H9 (cell line): ENCODE measurements at regions not wholly inside any gene's neighbourhood (a gene's known extent, or its start where the extent isn't known, plus 50 kb on each side); places are given as distances from the start of the nearest gene placed in this dataset.

Source experiments
- DNase-seq: peaks from one replicate; pipeline ENCODE4 v3.0.0-alpha.2; 2017
- H2AFZ ChIP-seq: one replicate; pipeline ENCODE4 v1.6.1; 2013; ENCODE audit warnings: mild to moderate bottlenecking, low read length, control low read depth, moderate library complexity
- H2AK5ac ChIP-seq: 2 replicates; pipeline ENCODE4 v1.6.1; 2013; ENCODE audit warnings: low read length, control low read depth, mixed read lengths; ENCODE audit not compliant: insufficient read length
- H2BK120ac ChIP-seq: one replicate; pipeline ENCODE4 v1.6.1; 2013; ENCODE audit warnings: low read depth, mild to moderate bottlenecking, low read length, control low read depth, inconsistent platforms; ENCODE audit not compliant: poor library complexity, severe bottlenecking
- H2BK12ac ChIP-seq: 2 replicates; pipeline ENCODE4 v1.6.1; 2013; ENCODE audit warnings: low read length, control low read depth, mixed read lengths, low read depth; ENCODE audit not compliant: insufficient read length
- H2BK15ac ChIP-seq: 2 replicates; pipeline ENCODE4 v1.6.1; 2013; ENCODE audit warnings: low read depth, low read length, control low read depth
- H2BK20ac ChIP-seq: one replicate; pipeline ENCODE4 v1.6.1; 2013; ENCODE audit warnings: low read depth, mild to moderate bottlenecking, low read length, control low read depth, inconsistent platforms; ENCODE audit not compliant: poor library complexity, severe bottlenecking
- H2BK5ac ChIP-seq: 2 replicates; pipeline ENCODE4 v1.6.1; 2013; ENCODE audit warnings: low read length, control low read depth, mixed read lengths; ENCODE audit not compliant: insufficient read length
- H3K14ac ChIP-seq: 2 replicates; pipeline ENCODE4 v1.6.1; 2013; ENCODE audit warnings: low read length, control low read depth; ENCODE audit not compliant: insufficient read depth
- H3K18ac ChIP-seq: 2 replicates; pipeline ENCODE4 v1.6.1; 2013; ENCODE audit warnings: low read depth, mild to moderate bottlenecking, mixed read lengths, low read length, control low read depth; ENCODE audit not compliant: insufficient read length
- H3K23ac ChIP-seq: 2 replicates; pipeline ENCODE4 v1.6.1; 2013; ENCODE audit warnings: low read length, control low read depth, mixed read lengths, low read depth; ENCODE audit not compliant: insufficient read length
- H3K23me2 ChIP-seq: 2 replicates; pipeline ENCODE4 v1.6.1; 2013; ENCODE audit warnings: low read depth, mild to moderate bottlenecking, mixed read lengths, low read length, control low read depth; ENCODE audit not compliant: insufficient read length, poor library complexity, severe bottlenecking
- H3K27ac ChIP-seq: 2 replicates; pipeline ENCODE4 v1.5.1; 2013; ENCODE audit warnings: low read length, control low read depth, mixed read lengths, low read depth; ENCODE audit not compliant: insufficient read length
- H3K27me3 ChIP-seq: 2 replicates; pipeline ENCODE4 v1.6.1; 2013; ENCODE audit warnings: low read length, control low read depth, inconsistent platforms; ENCODE audit not compliant: insufficient read depth
- H3K4ac ChIP-seq: 2 replicates; pipeline ENCODE4 v1.6.1; 2013; ENCODE audit warnings: low read depth, mild to moderate bottlenecking, control low read depth, inconsistent platforms, low read length, moderate library complexity
- H3K4me1 ChIP-seq: 2 replicates; pipeline ENCODE4 v1.6.1; 2013; ENCODE audit warnings: low read length, control low read depth, inconsistent platforms; ENCODE audit not compliant: insufficient read depth
- H3K4me2 ChIP-seq: 2 replicates; pipeline ENCODE4 v1.6.1; 2013; ENCODE audit warnings: low read length, control low read depth, mixed read lengths; ENCODE audit not compliant: insufficient read length, insufficient read depth
- H3K56ac ChIP-seq: 2 replicates; pipeline ENCODE4 v1.6.1; 2013; ENCODE audit warnings: low read depth, mild to moderate bottlenecking, mixed read lengths, low read length, control low read depth; ENCODE audit not compliant: insufficient read length
- H3K79me1 ChIP-seq: 2 replicates; pipeline ENCODE4 v1.6.1; 2013; ENCODE audit warnings: low read depth, mild to moderate bottlenecking, moderate library complexity, low read length, control low read depth, inconsistent platforms; ENCODE audit not compliant: insufficient read depth, poor library complexity, severe bottlenecking
- H3K79me2 ChIP-seq: 2 replicates; pipeline ENCODE4 v1.6.1; 2013; ENCODE audit warnings: low read length, control low read depth, inconsistent platforms; ENCODE audit not compliant: insufficient read depth
- H3K9ac ChIP-seq: 2 replicates; pipeline ENCODE4 v1.6.1; 2013; ENCODE audit warnings: low read length, control low read depth, mixed read lengths; ENCODE audit not compliant: insufficient read length; ENCODE audit errors: extremely low read depth
- H3K9me3 ChIP-seq: one replicate; pipeline ENCODE4 v1.6.1; 2013; ENCODE audit warnings: low read depth, low read length, inconsistent platforms; ENCODE audit not compliant: control insufficient read depth
- H3T11ph ChIP-seq: one replicate; pipeline ENCODE4 v1.6.1; 2013; ENCODE audit warnings: mild to moderate bottlenecking, low read length, control low read depth, inconsistent platforms
- H4K20me1 ChIP-seq: one replicate; pipeline ENCODE4 v1.6.1; 2013; ENCODE audit not compliant: control insufficient read depth, insufficient read length, insufficient read depth
- H4K5ac ChIP-seq: 2 replicates; pipeline ENCODE4 v1.6.1; 2013; ENCODE audit warnings: low read depth, mild to moderate bottlenecking, mixed read lengths, low read length, control low read depth; ENCODE audit not compliant: insufficient read length
- H4K8ac ChIP-seq: replicated peaks from 2 replicates; pipeline ENCODE4 v1.6.1; 2013; ENCODE audit warnings: low read length, control low read depth, mixed read lengths, low read depth; ENCODE audit not compliant: insufficient read length
- H4K91ac ChIP-seq: 2 replicates; pipeline ENCODE4 v1.6.1; 2013; ENCODE audit warnings: low read depth, mild to moderate bottlenecking, moderate library complexity, mixed read lengths, low read length, control low read depth; ENCODE audit not compliant: insufficient read length
- H3K27ac Mint-ChIP-seq, 3 experiments: 2 replicates in 2 of 3; 3 replicates in 1 of 3; pipeline ENCODE4 v1.8.0; 2020 to 2021; ENCODE audit warnings: mixed read lengths in 3 of 3, mild to moderate bottlenecking in 1 of 3, moderate library complexity in 1 of 3
- H3K27me3 Mint-ChIP-seq: 2 replicates; pipeline ENCODE4 v1.8.0; 2021; ENCODE audit warnings: low read depth, mild to moderate bottlenecking, moderate library complexity, mixed read lengths
- H3K36me3 Mint-ChIP-seq, 3 experiments: 2 replicates in 2 of 3; 3 replicates in 1 of 3; pipeline ENCODE4 v1.8.0; 2020 to 2021; ENCODE audit warnings: low read depth in 3 of 3, mixed read lengths in 3 of 3; ENCODE audit not compliant: insufficient read depth in 1 of 3
- H3K4me1 Mint-ChIP-seq, 2 experiments: 2 replicates each; pipeline ENCODE4 v1.8.0; 2020; ENCODE audit warnings: mixed read lengths in 2 of 2
- H3K4me3 Mint-ChIP-seq, 2 experiments: 2 replicates in 1 of 2; 3 replicates in 1 of 2; pipeline ENCODE4 v1.8.0; 2020 to 2021; ENCODE audit warnings: mild to moderate bottlenecking in 2 of 2, mixed read lengths in 2 of 2, moderate library complexity in 1 of 2
- H3K9me3 Mint-ChIP-seq, 2 experiments: 2 replicates in 1 of 2; 3 replicates in 1 of 2; pipeline ENCODE4 v1.8.0; 2020; ENCODE audit warnings: mild to moderate bottlenecking in 2 of 2, mixed read lengths in 2 of 2, moderate library complexity in 1 of 2
- WGBS: extraction: QIAGEN DNeasy Blood & Tissue Kit; methylation state at CpG from one replicate; pipeline ENCODE4 v1.1.7; 2013; ENCODE audit warnings: missing lambda C conversion rate, low lambda C conversion rate, mixed read lengths; ENCODE audit not compliant: insufficient read length; ENCODE audit errors: extremely low coverage; 5-methylcytosine and 5-hydroxymethylcytosine counted together
- TF ChIP-seq, protein P1 (sequence below): fragments of 200-600 bp; sonication (generic); conservative IDR thresholded peaks from 3 replicates; pipeline ENCODE4 v1.8.0; 2021; ENCODE audit warnings: antibody characterized with exemption, mild to moderate bottlenecking

GRCh38 chr7:94236960-94237359 is 157.7 kb upstream of the COL1A2 start:
- no peaks in the 10 kb centered on the region for H3K79me1 ChIP-seq
- no peaks in the 10 kb centered on the region for H3K36me3 Mint-ChIP-seq
- no CpG with 5 or more reads among the region's 2 CpGs for WGBS
- H4K8ac ChIP-seq = no peak overlapping the region
- no peak overlapping the region for H2BK120ac ChIP-seq
- no peaks in the 10 kb centered on the region for H3K9me3 ChIP-seq
- H3K4me3 Mint-ChIP-seq = no peak overlapping the region
- no peak overlapping the region for H3K27ac Mint-ChIP-seq
- no peak overlapping the region for H3K27ac ChIP-seq
- no peak overlapping the region for H3K23ac ChIP-seq
- no peak overlapping the region for H2BK5ac ChIP-seq
- H2BK15ac ChIP-seq = no peak overlapping the region
- DNase-seq = no peak
- H3K9ac ChIP-seq = no peak overlapping the region
- H3K9me3 Mint-ChIP-seq = no peaks in the 10 kb centered on the region; a peak in 1 of 5 replicates
- no peak overlapping the region for H2BK12ac ChIP-seq
- no peak overlapping the region for H2AK5ac ChIP-seq
- TF ChIP-seq, protein P1, sequence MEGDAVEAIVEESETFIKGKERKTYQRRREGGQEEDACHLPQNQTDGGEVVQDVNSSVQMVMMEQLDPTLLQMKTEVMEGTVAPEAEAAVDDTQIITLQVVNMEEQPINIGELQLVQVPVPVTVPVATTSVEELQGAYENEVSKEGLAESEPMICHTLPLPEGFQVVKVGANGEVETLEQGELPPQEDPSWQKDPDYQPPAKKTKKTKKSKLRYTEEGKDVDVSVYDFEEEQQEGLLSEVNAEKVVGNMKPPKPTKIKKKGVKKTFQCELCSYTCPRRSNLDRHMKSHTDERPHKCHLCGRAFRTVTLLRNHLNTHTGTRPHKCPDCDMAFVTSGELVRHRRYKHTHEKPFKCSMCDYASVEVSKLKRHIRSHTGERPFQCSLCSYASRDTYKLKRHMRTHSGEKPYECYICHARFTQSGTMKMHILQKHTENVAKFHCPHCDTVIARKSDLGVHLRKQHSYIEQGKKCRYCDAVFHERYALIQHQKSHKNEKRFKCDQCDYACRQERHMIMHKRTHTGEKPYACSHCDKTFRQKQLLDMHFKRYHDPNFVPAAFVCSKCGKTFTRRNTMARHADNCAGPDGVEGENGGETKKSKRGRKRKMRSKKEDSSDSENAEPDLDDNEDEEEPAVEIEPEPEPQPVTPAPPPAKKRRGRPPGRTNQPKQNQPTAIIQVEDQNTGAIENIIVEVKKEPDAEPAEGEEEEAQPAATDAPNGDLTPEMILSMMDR = no peak
- no peak overlapping the region for H4K91ac ChIP-seq
- H3K4ac ChIP-seq = no peak overlapping the region
- H3K27me3 ChIP-seq = peaks cover 32% of the 10 kb centered on the region; the same call in 1 of the 2 replicates
- peaks cover 98% of the 10 kb centered on the region for H3K27me3 Mint-ChIP-seq
- H3K56ac ChIP-seq = no peak overlapping the region
- no peak overlapping the region for H3K4me2 ChIP-seq
- no peak overlapping the region for H4K5ac ChIP-seq
- H3K4me1 ChIP-seq = no peaks in the 10 kb centered on the region
- no peak overlapping the region for H3T11ph ChIP-seq
- no peaks in the 10 kb centered on the region for H4K20me1 ChIP-seq
- H3K23me2 ChIP-seq = no peaks in the 10 kb centered on the region
- peaks cover 4 to 9% of the 10 kb centered on the region in 2 experiments for H3K4me1 Mint-ChIP-seq
- no peak overlapping the region for H2AFZ ChIP-seq
- no peak overlapping the region for H2BK20ac ChIP-seq
- H3K18ac ChIP-seq = no peak overlapping the region
- H3K14ac ChIP-seq = no peak overlapping the region
- H3K79me2 ChIP-seq = no peaks in the 10 kb centered on the region
